Thoracic aorta (tissue), 2 donors: ENCODE measurements at regions not wholly inside any gene's neighbourhood (a gene's known extent, or its start where the extent isn't known, plus 50 kb on each side); places are given as distances from the start of the nearest gene placed in this dataset.
"Not testable (repeated sequence)": the region's sequence is repeated elsewhere in the genome, so short reads cannot be mapped to it uniquely, and the experiment has no call there.

Experiments
- ATAC-seq: fragments of 150-250 bp; one replicate; pipeline ENCODE4 v1.8.0; 2017; ENCODE audit warnings: low read depth; ENCODE audit not compliant: insufficient number of reproducible peaks, low FRiP score
- DNase-seq: peaks from one replicate; pipeline ENCODE4 v3.0.0-alpha.2; 2020; ENCODE audit warnings: low spot score
- H3K27ac ChIP-seq, 2 donors: fragments of 200-600 bp; sonication (generic); 1 replicate in 1 of 2; 2 replicates in 1 of 2; pipeline ENCODE4 v1.5.1; 2016; ENCODE audit warnings: mild to moderate bottlenecking in 2 of 2, moderate library complexity in 2 of 2
- H3K27me3 ChIP-seq: fragments of 200-600 bp; sonication (generic); replicated peaks from 2 replicates; pipeline ENCODE4 v1.6.0; 2016; ENCODE audit warnings: mild to moderate bottlenecking; ENCODE audit not compliant: insufficient read depth
- H3K36me3 ChIP-seq: fragments of 200-600 bp; sonication (generic); one replicate; pipeline ENCODE4 v1.5.1; 2016
- H3K4me1 ChIP-seq, 2 donors: fragments of 200-600 bp; sonication (generic); 1 replicate in 1 of 2; 2 replicates in 1 of 2; pipeline versions ENCODE4 v1.5.1 to v1.6.0; 2016; ENCODE audit warnings: low read depth in 2 of 2, mild to moderate bottlenecking in 1 of 2; ENCODE audit not compliant: control insufficient read depth in 1 of 2
- H3K4me3 ChIP-seq: fragments of 200-600 bp; sonication (generic); 2 replicates; pipeline ENCODE4 v1.5.1; 2016; ENCODE audit warnings: mild to moderate bottlenecking
- H3K9me3 ChIP-seq: fragments of 200-600 bp; sonication (generic); 2 replicates; pipeline ENCODE4 v1.5.1; 2016
- TF ChIP-seq, protein P1 (sequence below): fragments of 200-600 bp; sonication (generic); IDR thresholded peaks from one replicate; pipeline ENCODE4 v1.5.1; 2019; ENCODE audit warnings: antibody characterized with exemption

DNA sequence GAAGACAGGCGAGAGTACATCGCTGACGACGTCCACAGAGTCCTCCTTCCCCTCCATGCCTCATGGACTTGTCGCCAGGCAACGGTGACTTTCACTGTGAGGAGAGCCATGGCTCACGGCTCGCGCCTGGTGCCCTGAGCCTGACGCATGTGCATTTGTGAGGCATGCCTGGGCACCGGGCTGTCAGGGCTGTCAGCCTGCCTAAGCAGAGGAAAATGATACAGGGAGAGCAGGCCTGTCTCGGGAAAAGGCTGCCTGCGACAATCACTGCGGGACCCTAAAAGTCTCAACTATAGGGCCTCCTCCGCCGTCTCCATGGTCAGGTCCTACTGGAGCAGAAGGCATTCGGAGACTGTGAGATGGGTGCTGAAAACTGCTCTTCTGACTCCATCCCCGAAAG is 135.5 kb upstream of the WSB1 start:
- H3K4me1 ChIP-seq: no peaks in the 10 kb centered on the region
- H3K9me3 ChIP-seq: no peaks in the 10 kb centered on the region
- no peak for ATAC-seq
- TF ChIP-seq, protein P1, sequence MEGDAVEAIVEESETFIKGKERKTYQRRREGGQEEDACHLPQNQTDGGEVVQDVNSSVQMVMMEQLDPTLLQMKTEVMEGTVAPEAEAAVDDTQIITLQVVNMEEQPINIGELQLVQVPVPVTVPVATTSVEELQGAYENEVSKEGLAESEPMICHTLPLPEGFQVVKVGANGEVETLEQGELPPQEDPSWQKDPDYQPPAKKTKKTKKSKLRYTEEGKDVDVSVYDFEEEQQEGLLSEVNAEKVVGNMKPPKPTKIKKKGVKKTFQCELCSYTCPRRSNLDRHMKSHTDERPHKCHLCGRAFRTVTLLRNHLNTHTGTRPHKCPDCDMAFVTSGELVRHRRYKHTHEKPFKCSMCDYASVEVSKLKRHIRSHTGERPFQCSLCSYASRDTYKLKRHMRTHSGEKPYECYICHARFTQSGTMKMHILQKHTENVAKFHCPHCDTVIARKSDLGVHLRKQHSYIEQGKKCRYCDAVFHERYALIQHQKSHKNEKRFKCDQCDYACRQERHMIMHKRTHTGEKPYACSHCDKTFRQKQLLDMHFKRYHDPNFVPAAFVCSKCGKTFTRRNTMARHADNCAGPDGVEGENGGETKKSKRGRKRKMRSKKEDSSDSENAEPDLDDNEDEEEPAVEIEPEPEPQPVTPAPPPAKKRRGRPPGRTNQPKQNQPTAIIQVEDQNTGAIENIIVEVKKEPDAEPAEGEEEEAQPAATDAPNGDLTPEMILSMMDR: no peak
- H3K27me3 ChIP-seq: no peaks in the 10 kb centered on the region
- H3K36me3 ChIP-seq: no peaks in the 10 kb centered on the region
- DNase-seq: no peak
- H3K4me3 ChIP-seq: no peak overlapping the region
- no peak overlapping the region for H3K27ac ChIP-seq

DNA sequence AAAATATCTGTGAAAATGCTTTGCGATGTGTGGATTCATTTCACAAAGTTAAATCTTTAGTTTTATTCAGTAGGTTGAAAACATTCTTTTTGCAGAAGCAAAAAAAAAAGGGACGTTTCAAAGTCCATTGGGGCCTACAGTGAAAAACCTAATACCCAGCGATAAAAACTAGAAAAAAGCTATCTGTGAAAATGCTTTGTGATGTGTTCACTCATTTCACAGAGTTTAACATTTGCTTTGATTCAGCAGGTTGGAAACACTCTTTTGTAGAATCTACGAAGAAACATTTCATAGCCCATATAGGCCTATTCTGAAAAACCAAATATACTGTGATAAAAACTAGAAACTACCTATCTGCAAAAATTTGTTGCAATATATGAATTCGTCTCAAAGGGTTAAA is 113.6 kb upstream of the WSB1 start:
- DNase-seq (no peak), ATAC-seq (no peak)
- TF ChIP-seq, protein P1: no peak
- Histone ChIP-seq H3K9me3 (no peaks in the 10 kb centered on the region), H3K4me1 (no peaks in the 10 kb centered on the region), H3K36me3 (no peaks in the 10 kb centered on the region), H3K27ac (no peak overlapping the region), H3K27me3 (no peaks in the 10 kb centered on the region), H3K4me3 (no peak overlapping the region)

DNA sequence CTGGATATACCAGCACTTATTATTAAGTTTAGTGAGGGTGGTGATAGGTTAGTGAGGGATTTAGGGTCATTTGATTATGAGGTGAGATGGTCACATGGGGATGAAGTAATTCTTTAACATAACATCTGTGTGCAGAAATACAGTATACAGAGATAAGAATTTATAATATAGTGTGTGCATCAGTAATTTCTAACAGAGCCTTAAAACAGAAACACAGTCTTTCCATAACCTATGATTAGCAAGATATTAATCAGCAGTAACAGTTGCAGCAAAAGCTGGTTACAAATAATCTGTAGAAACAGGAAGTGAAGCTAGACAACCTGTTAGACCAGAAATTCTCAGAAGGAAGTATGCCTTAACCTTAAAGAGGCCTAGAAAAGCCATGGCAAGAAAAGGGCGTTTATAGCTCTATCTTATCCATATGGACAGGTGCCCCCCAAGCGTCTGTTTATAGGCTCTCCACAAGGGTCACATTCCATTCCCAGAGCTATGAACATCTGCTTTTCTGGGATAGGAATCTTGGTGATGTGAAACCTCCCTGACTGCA is 112.5 kb upstream of the WSB1 start:
- not testable (repeated sequence) for ATAC-seq, H3K4me1 ChIP-seq, H3K4me3 ChIP-seq, H3K36me3 ChIP-seq, H3K27ac ChIP-seq, H3K9me3 ChIP-seq, H3K27me3 ChIP-seq, DNase-seq

DNA sequence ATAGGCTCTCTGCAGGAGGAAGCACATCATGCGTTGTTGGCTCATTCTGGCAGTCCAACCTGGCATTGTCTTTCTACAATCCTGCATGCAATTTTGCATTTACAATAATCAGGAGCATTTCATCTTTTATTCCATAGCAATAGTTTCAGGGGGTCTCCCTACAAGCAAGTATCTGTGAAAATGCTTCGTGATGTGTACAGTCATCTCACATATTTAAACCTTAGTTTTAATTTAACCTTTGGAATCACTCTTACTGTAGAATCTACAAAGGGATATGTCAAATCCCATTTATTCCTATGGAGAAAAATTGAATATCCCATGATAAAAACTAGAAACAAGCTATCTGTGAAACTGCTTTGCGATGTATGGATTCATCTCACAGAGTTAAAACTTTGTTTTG is 112.0 kb upstream of the WSB1 start:
- no peak overlapping the region for H3K4me3 ChIP-seq
- H3K27ac ChIP-seq: no peak overlapping the region
- H3K9me3 ChIP-seq: no peaks in the 10 kb centered on the region
- TF ChIP-seq, protein P1: no peak
- H3K36me3 ChIP-seq: no peaks in the 10 kb centered on the region
- no peak for DNase-seq
- no peaks in the 10 kb centered on the region for H3K27me3 ChIP-seq
- ATAC-seq: no peak
- no peaks in the 10 kb centered on the region for H3K4me1 ChIP-seq

DNA sequence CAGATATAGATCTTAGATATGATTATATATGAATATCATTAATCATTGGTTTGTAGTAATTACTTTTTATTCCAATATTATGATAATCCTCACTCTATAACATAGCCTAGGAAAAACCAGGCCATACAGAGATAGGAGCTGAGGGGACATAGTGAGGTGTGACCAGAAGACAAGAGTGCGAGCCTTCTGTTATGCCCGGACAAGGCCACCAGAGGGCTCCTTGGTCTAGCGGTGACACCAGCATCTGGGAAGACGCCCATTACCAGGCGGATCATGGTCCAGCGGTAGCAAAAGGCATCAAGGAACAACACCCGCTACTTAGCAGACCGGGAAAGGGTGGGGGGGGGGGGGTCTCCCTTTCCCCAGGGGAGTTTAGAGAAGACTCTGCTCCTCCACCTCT is 96.4 kb upstream of the WSB1 start:
- not testable (repeated sequence) for DNase-seq, H3K36me3 ChIP-seq, H3K4me1 ChIP-seq, H3K27me3 ChIP-seq, H3K4me3 ChIP-seq, ATAC-seq, H3K27ac ChIP-seq, H3K9me3 ChIP-seq
- TF ChIP-seq, protein P1: peak; percentile 47

GRCh38 chr17:27199948-27200347 is 94.0 kb upstream of the WSB1 start:
- H3K27me3 ChIP-seq: no peaks in the 10 kb centered on the region

More at GRCh38 chr17:27199948-27200347, 94.0 kb upstream of the WSB1 start:
- Histone ChIP-seq H3K9me3 (no peaks in the 10 kb centered on the region), H3K36me3 (no peaks in the 10 kb centered on the region), H3K4me3 (no peak overlapping the region), H3K4me1 (no peaks in the 10 kb centered on the region), H3K27ac (no peak overlapping the region)
- TF ChIP-seq, protein P1: no peak
- no peak for ATAC-seq
- no peak for DNase-seq
